PC-3 (cell line): ENCODE measurements at regions not wholly inside any gene's neighbourhood (a gene's known extent, or its start where the extent isn't known, plus 50 kb on each side); places are given as distances from the start of the nearest gene placed in this dataset.

ENCODE experiments used
- EZH2 ChIP-seq: fragments of 300-600 bp; sonication (generic); IDR thresholded peaks from one replicate; pipeline ENCODE4 v1.6.1; 2017; ENCODE audit warnings: antibody characterized with exemption, mild to moderate bottlenecking, low read length; ENCODE audit not compliant: unreplicated experiment
- EZH2phosphoT487 ChIP-seq: fragments of 300-600 bp; sonication (generic); IDR thresholded peaks from 2 replicates; pipeline ENCODE4 v1.6.1; 2018; ENCODE audit warnings: mild to moderate bottlenecking, antibody characterized with exemption, low read length, borderline replicate concordance
- TF ChIP-seq, protein P1 (sequence below): fragments of 300-600 bp; sonication (generic); conservative IDR thresholded peaks from 2 replicates; pipeline ENCODE4 v1.5.1; 2017; ENCODE audit warnings: antibody characterized with exemption, low read depth, mild to moderate bottlenecking, low read length

DNA sequence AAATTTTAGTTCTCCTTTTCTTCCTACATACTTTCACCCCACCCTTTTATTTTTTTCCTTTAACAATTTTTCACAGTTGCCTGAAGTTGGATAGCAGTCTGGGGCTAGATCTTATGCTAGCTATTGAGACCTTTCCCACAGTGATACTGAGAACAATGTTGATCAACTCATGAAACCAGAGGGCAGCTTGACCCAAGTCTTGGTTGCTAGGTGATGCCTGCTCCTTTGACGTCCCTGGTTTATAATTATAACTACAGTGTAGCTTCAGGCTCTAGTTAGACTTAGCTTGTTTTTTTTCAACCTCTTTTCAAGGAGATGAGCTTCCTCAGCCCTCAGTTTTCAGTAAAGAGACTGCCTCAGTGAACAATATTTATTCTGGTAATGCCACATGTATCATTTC lies 648.5 kb downstream of the IRS1 start:
- TF ChIP-seq, protein P1, sequence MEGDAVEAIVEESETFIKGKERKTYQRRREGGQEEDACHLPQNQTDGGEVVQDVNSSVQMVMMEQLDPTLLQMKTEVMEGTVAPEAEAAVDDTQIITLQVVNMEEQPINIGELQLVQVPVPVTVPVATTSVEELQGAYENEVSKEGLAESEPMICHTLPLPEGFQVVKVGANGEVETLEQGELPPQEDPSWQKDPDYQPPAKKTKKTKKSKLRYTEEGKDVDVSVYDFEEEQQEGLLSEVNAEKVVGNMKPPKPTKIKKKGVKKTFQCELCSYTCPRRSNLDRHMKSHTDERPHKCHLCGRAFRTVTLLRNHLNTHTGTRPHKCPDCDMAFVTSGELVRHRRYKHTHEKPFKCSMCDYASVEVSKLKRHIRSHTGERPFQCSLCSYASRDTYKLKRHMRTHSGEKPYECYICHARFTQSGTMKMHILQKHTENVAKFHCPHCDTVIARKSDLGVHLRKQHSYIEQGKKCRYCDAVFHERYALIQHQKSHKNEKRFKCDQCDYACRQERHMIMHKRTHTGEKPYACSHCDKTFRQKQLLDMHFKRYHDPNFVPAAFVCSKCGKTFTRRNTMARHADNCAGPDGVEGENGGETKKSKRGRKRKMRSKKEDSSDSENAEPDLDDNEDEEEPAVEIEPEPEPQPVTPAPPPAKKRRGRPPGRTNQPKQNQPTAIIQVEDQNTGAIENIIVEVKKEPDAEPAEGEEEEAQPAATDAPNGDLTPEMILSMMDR, result no peak
- TF ChIP-seq EZH2 (no peak), EZH2phosphoT487 (no peak)
